Astrocyte (in vitro differentiated cells and primary cell): ENCODE measurements at regions not wholly inside any gene's neighbourhood (a gene's known extent, or its start where the extent isn't known, plus 50 kb on each side); places are given as distances from the start of the nearest gene placed in this dataset.

ENCODE experiments used
- DNase-seq: peaks from one replicate; pipeline ENCODE4 v3.0.0-alpha.2; 2010; ENCODE audit warnings: low read depth
- FAIRE-seq: peaks from 2 replicates; lab custom pipeline; 2011; peaks lifted over from hg19 to GRCh38; lab: Jason Lieb, UNC
- H2AFZ ChIP-seq: 2 replicates; pipeline ENCODE4 v1.6.0; 2012; ENCODE audit warnings: low read depth, low read length, inconsistent platforms
- H3K27ac ChIP-seq: 2 replicates; pipeline ENCODE4 v1.5.1; 2011; ENCODE audit warnings: low read depth, low read length, inconsistent platforms
- H3K27me3 ChIP-seq: 2 replicates; pipeline ENCODE4 v1.6.0; 2011; ENCODE audit warnings: low read length, inconsistent platforms; ENCODE audit not compliant: insufficient read depth
- H3K36me3 ChIP-seq: 2 replicates; pipeline ENCODE4 v1.5.1; 2011; ENCODE audit warnings: low read length, inconsistent platforms; ENCODE audit not compliant: insufficient read depth
- H3K4me1 ChIP-seq: 2 replicates; pipeline ENCODE4 v1.5.1; 2011; ENCODE audit warnings: low read length, inconsistent platforms; ENCODE audit not compliant: insufficient read depth
- H3K4me2 ChIP-seq: 2 replicates; pipeline ENCODE4 v1.6.0; 2012; ENCODE audit warnings: low read length, inconsistent platforms
- H3K4me3 ChIP-seq: 2 replicates; pipeline ENCODE4 v1.5.1; 2011; ENCODE audit warnings: low read depth, mild to moderate bottlenecking, low read length, inconsistent platforms; ENCODE audit not compliant: insufficient read depth
- H3K79me2 ChIP-seq: 2 replicates; pipeline ENCODE4 v1.6.0; 2012; ENCODE audit warnings: mild to moderate bottlenecking, low read length, inconsistent platforms; ENCODE audit not compliant: insufficient read depth
- H3K9ac ChIP-seq: 2 replicates; pipeline ENCODE4 v1.6.0; 2012; ENCODE audit warnings: mild to moderate bottlenecking, low read length, inconsistent platforms
- H3K9me3 ChIP-seq: 2 replicates; pipeline ENCODE4 v1.5.1; 2012; ENCODE audit warnings: low read depth, mild to moderate bottlenecking, low read length, inconsistent platforms; ENCODE audit not compliant: insufficient read depth
- H4K20me1 ChIP-seq: 2 replicates; pipeline ENCODE4 v1.6.0; 2012; ENCODE audit warnings: low read length, inconsistent platforms; ENCODE audit not compliant: insufficient read depth
- H3K27ac Mint-ChIP-seq: one replicate; pipeline ENCODE4 v1.8.0; 2021; ENCODE audit warnings: mild to moderate bottlenecking, mixed read lengths; ENCODE audit not compliant: unreplicated experiment
- H3K27me3 Mint-ChIP-seq: one replicate; pipeline ENCODE4 v1.8.0; 2021; ENCODE audit warnings: low read depth, mixed read lengths; ENCODE audit not compliant: unreplicated experiment
- H3K36me3 Mint-ChIP-seq: one replicate; pipeline ENCODE4 v1.8.0; 2021; ENCODE audit warnings: low read depth, mixed read lengths; ENCODE audit not compliant: unreplicated experiment
- H3K4me1 Mint-ChIP-seq: one replicate; pipeline ENCODE4 v1.8.0; 2021; ENCODE audit warnings: low read depth, mixed read lengths; ENCODE audit not compliant: unreplicated experiment
- H3K4me3 Mint-ChIP-seq: one replicate; pipeline ENCODE4 v1.8.0; 2021; ENCODE audit warnings: mild to moderate bottlenecking, moderate library complexity, mixed read lengths; ENCODE audit not compliant: unreplicated experiment
- H3K9me3 Mint-ChIP-seq: one replicate; pipeline ENCODE4 v1.8.0; 2021; ENCODE audit warnings: mild to moderate bottlenecking, mixed read lengths; ENCODE audit not compliant: unreplicated experiment
- CTCF ChIP-seq: IDR thresholded peaks from 2 replicates; pipeline ENCODE4 v1.5.1; 2011; ENCODE audit warnings: low read depth, mild to moderate bottlenecking, inconsistent platforms, low read length, moderate library complexity; ENCODE audit not compliant: insufficient read depth
- EZH2 ChIP-seq: IDR thresholded peaks from 2 replicates; pipeline ENCODE4 v1.6.1; 2012; ENCODE audit warnings: mild to moderate bottlenecking, low read length, inconsistent platforms; ENCODE audit not compliant: insufficient read depth

- Histone ChIP-seq H2AFZ (no peak overlapping the region), H3K36me3 (peaks cover 4% of the 10 kb centered on the region), H3K9me3 (no peaks in the 10 kb centered on the region), H3K4me2 (peak overlapping the region; percentile 2), H3K4me1 (peaks cover 31% of the 10 kb centered on the region), H4K20me1 (no peaks in the 10 kb centered on the region), H3K9ac (no peak overlapping the region), H3K79me2 (peaks cover 29% of the 10 kb centered on the region), H3K27ac (peak overlapping the region; percentile 92), H3K4me3 (no peak overlapping the region), H3K27me3 (no peaks in the 10 kb centered on the region)
- FAIRE-seq (no peak), DNase-seq (peak; percentile 82)
- Mint-ChIP-seq H3K4me3 (no peak overlapping the region), H3K27ac (no peak overlapping the region), H3K27me3 (no peaks in the 10 kb centered on the region), H3K9me3 (no peaks in the 10 kb centered on the region), H3K4me1 (peaks cover 52% of the 10 kb centered on the region), H3K36me3 (peaks cover 8% of the 10 kb centered on the region)
- TF ChIP-seq EZH2 = no peak
- no peak for TF ChIP-seq CTCF
Observed at GRCh38 chr17:63274146-63274545, 172.0 kb downstream of the CYB561 start.

GRCh38 chr17:63275318-63275970 is 170.7 kb downstream of the CYB561 start:
- Histone ChIP-seq H3K27me3 (no peaks in the 10 kb centered on the region), H3K27ac (peak overlapping the region; percentile 92), H3K4me2 (peak overlapping the region; percentile 47), H3K9ac (peak overlapping the region; percentile 26), H2AFZ (no peak overlapping the region), H3K4me1 (peaks cover 44% of the 10 kb centered on the region), H3K4me3 (no peak overlapping the region), H4K20me1 (no peaks in the 10 kb centered on the region), H3K79me2 (peaks cover 29% of the 10 kb centered on the region), H3K9me3 (no peaks in the 10 kb centered on the region), H3K36me3 (no peaks in the 10 kb centered on the region)
- FAIRE-seq (peak; percentile 98), DNase-seq (peak; percentile 99)
- TF ChIP-seq CTCF (no peak), EZH2 (no peak)
- Mint-ChIP-seq H3K27ac (peak overlapping the region; percentile 94), H3K4me1 (peaks cover 53% of the 10 kb centered on the region), H3K36me3 (peaks cover 8% of the 10 kb centered on the region), H3K4me3 (peak overlapping the region; percentile 16), H3K9me3 (no peaks in the 10 kb centered on the region), H3K27me3 (no peaks in the 10 kb centered on the region)
